Heart right ventricle (tissue), 16 donors: ENCODE measurements at regions not wholly inside any gene's neighbourhood (a gene's known extent, or its start where the extent isn't known, plus 50 kb on each side); places are given as distances from the start of the nearest gene placed in this dataset.

ENCODE experiments used
- ATAC-seq, 8 donors: fragments of 200-7000 bp; cut with Tn5 transposase; one replicate each; pipeline ENCODE4 v1.9.1; 2020; ENCODE audit warnings: mild to moderate bottlenecking in 8 of 8, moderate library complexity in 8 of 8, moderate number of reproducible peaks in 1 of 8
- DNase-seq, 2 donors: peaks; one replicate each; pipeline ENCODE4 v3.0.0-alpha.2; 2020
- H3K27ac ChIP-seq, 10 donors: fragments of 200-600 bp; sonication (generic) in 2 of 10; one replicate each; pipeline versions ENCODE4 v1.5.0 to v1.8.0; 2020 to 2022; ENCODE audit warnings: mild to moderate bottlenecking in 3 of 10
- H3K27me3 ChIP-seq, 7 donors: fragments of 200-600 bp; one replicate each; pipeline ENCODE4 v1.8.0; 2021 to 2022; ENCODE audit warnings: mild to moderate bottlenecking in 2 of 7
- H3K36me3 ChIP-seq, 9 donors: fragments of 200-600 bp; sonication (generic) in 1 of 9; one replicate each; pipeline versions ENCODE4 v1.5.0 to v1.8.0; 2020 to 2022; ENCODE audit warnings: mild to moderate bottlenecking in 2 of 9
- H3K4me1 ChIP-seq, 9 donors: fragments of 200-600 bp; sonication (generic) in 1 of 9; one replicate each; pipeline versions ENCODE4 v1.5.0 to v1.8.0; 2020 to 2022; ENCODE audit warnings: mild to moderate bottlenecking in 4 of 9
- H3K4me3 ChIP-seq, 10 donors: fragments of 200-600 bp; sonication (generic) in 2 of 10; one replicate each; pipeline versions ENCODE4 v1.5.0 to v1.8.0; 2020 to 2022; ENCODE audit warnings: mild to moderate bottlenecking in 7 of 10, moderate library complexity in 2 of 10
- H3K9me3 ChIP-seq, 11 donors: fragments of 200-600 bp in 10 of 11; sonication (generic) in 2 of 11; one replicate each; pipeline versions ENCODE4 v1.5.0 to v1.8.0; 2013 to 2022; ENCODE audit warnings: mild to moderate bottlenecking in 2 of 11, control low read depth in 1 of 11, moderate library complexity in 1 of 11
- WGBS, 2 donors: extraction: QIAGEN DNeasy Blood & Tissue Kit; methylation state at CpG; one replicate each; pipeline ENCODE4 v1.1.7; 2013; ENCODE audit warnings: inconsistent platforms in 1 of 2; 5-methylcytosine and 5-hydroxymethylcytosine counted together
- intact Hi-C, 10 donors: fragments of 100-400 bp; cut with DNase I; formaldehyde crosslinking; loops; one replicate each; pipeline versions ENCODE4 v1.11.1 to v1.14.2; 2022
- TF ChIP-seq, protein P1 (sequence below), 9 donors: fragments of 200-600 bp; sonication (generic) in 2 of 9; IDR thresholded peaks; one replicate each; pipeline versions ENCODE4 v1.5.0 to v1.8.0; 2021 to 2022; ENCODE audit warnings: antibody characterized with exemption in 9 of 9, mild to moderate bottlenecking in 5 of 9, moderate library complexity in 1 of 9
- donor health status: Arrhythmogenic right ventricular cardiomyopathy.
- donor health status: ischemic (EF 13 %, LVEDD 7.1; RV severe dilation, severe dysfunction).
- donor health status: healthy with polysubstance abuse.
- donor health status: DM: no; HTN: yes; CAD: no.
- donor health status: DM: no; HTN: no; CAD: no.
- donor health status: ischemic (EF 25% LVEDD 6.9; RV normal size, moderate dysfunction).
- donor health status: ischemic (EF 25% LVEDD 5.7; RV mildly dilated, moderate dysfunction).
- donor health status: healthy.
- donor health status: DM: yes; HTN: yes; CAD: no.
- donor health status: Ischemic cardiomyopathy.
- donor health status: ischemic (EF 35%, LVEDD 5.7; RV mildly dilated, moderate dysfunction).
- donor health status: nonischemic (EF 11% LVEDD 7.7; RV severe dilation, severe dysfunction).
- donor health status: DM: yes; HTN: yes; CAD: no.
- donor health status: PGD.
- donor health status: ischemic (EF 29% LVEDD 5.4; RV normal size, mild dysfunction).
- donor health status: nonischemic (EF 23%, LVEDD 6.1; RV moderate dilation, normal function).

DNA sequence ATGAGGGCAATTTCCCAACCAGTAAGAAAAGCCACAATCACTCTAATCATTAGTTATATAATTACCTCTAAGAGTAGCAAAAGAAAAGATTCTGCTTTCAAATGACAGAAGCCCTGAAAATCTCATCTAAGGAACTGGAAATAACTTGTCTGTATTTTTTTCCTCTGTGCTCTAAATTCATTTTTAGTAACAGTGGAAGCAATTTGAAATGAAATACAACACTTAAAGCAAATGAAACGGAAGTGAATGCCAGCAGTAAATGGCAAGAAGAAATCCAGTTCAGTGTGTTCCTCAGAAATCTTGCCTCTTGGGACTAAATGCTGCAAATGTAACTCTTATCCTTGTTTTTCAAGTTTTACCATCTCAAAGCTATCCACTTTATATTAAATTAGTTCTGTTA is 294.9 kb downstream of the TAF11L14 start:
- no peaks in the 10 kb centered on the region for H3K36me3 ChIP-seq
- 44 to 47% methylated on average over 1 of the region's 1 CpG for WGBS, 2 donors
- intact Hi-C loops = no loop called here
- TF ChIP-seq, protein P1, sequence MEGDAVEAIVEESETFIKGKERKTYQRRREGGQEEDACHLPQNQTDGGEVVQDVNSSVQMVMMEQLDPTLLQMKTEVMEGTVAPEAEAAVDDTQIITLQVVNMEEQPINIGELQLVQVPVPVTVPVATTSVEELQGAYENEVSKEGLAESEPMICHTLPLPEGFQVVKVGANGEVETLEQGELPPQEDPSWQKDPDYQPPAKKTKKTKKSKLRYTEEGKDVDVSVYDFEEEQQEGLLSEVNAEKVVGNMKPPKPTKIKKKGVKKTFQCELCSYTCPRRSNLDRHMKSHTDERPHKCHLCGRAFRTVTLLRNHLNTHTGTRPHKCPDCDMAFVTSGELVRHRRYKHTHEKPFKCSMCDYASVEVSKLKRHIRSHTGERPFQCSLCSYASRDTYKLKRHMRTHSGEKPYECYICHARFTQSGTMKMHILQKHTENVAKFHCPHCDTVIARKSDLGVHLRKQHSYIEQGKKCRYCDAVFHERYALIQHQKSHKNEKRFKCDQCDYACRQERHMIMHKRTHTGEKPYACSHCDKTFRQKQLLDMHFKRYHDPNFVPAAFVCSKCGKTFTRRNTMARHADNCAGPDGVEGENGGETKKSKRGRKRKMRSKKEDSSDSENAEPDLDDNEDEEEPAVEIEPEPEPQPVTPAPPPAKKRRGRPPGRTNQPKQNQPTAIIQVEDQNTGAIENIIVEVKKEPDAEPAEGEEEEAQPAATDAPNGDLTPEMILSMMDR (IDR thresholded peaks at IDR 0.05) = no peak
- DNase-seq = no peak
- ATAC-seq = no peak
- H3K4me3 ChIP-seq = no peak overlapping the region
- H3K27ac ChIP-seq = no peak overlapping the region
- peaks cover 0 to 31% (median 15%) of the 10 kb centered on the region in 11 donors for H3K9me3 ChIP-seq
- H3K27me3 ChIP-seq = no peaks in the 10 kb centered on the region
- H3K4me1 ChIP-seq = no peaks in the 10 kb centered on the region

DNA sequence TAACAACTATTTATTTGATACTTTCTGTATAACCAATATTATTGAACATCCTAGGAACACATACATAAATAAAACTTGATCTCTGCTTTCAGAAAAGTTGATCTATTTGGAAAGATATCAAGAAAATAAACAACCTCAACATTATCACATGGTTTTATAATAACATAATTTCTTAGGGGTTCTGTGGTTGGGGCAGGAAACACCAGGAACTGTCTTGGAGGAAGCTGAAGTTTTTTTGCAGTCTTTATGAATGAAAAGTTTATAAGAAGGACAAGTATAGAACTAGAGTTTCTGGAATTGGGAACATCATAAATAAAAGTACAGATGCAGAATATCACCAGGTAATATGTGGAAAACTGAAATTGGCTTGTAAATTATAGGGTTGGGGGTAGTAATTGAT is 296.1 kb downstream of the TAF11L14 start:
- Histone ChIP-seq H3K36me3 (no peaks in the 10 kb centered on the region), H3K4me1 (no peaks in the 10 kb centered on the region), H3K27me3 (no peaks in the 10 kb centered on the region), H3K9me3 (peaks cover 0 to 39% (median 17%) of the 10 kb centered on the region in 11 donors), H3K4me3 (no peak overlapping the region), H3K27ac (no peak overlapping the region)
- intact Hi-C loops = no loop called here
- TF ChIP-seq, protein P1 (IDR thresholded peaks at IDR 0.05) = no peak
- DNase-seq = no peak
- ATAC-seq = no peak

DNA sequence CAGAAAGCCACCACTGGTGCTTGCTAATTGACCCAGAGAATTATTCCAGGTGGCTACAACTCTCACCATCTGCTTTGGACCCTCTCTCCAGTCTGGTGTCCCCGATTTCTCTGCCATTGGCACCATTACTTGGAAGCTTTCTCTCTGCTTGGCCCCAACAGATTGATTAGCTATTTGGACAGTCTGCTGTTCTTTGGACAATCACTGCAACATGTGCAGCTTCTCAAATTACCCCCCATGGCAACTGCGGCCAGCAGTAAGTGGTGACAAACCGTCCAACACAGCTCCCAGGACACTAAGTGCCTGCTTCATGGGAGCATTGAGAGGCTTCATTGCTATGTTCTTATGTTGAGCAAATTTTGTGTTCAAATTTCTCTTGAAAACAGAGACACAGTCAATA is 309.8 kb downstream of the TAF11L14 start:
- no peak for ATAC-seq
- Histone ChIP-seq H3K4me3 (no peak overlapping the region), H3K4me1 (no peaks in the 10 kb centered on the region), H3K27ac (no peak overlapping the region), H3K27me3 (no peaks in the 10 kb centered on the region), H3K36me3 (no peaks in the 10 kb centered on the region), H3K9me3 (peaks cover 0 to 53% (median 4%) of the 10 kb centered on the region in 11 donors)
- 61 to 64% methylated on average over 3 of the region's 3 CpGs for WGBS, 2 donors
- intact Hi-C loops = no loop called here
- DNase-seq = no peak
- TF ChIP-seq, protein P1 (IDR thresholded peaks at IDR 0.05) = no peak

DNA sequence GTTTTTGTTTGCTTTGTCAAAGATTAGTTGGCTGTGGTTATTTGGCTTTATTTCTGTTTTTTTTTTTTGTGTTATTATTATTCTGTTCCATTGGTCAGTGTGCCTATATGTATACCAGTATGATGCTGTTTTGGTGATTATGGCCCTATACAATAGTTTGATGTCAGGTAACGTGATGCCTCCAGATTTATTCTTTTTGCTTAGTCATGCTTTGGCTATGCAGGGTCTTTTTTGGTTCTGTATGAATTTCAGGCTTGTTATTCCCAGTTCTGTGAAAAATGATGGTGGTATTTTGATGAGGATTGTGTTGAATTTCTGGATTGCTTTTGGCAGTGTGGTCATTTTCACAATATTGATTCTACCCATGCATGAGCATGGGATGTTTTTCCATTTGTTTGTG is 312.8 kb downstream of the TAF11L14 start:
- ATAC-seq (no peak), DNase-seq (no peak)
- 41 to 56% methylated on average over 1 of the region's 1 CpG for WGBS, 2 donors
- intact Hi-C loops = no loop called here
- Histone ChIP-seq H3K27me3 (no peaks in the 10 kb centered on the region), H3K4me1 (no peaks in the 10 kb centered on the region), H3K27ac (no peak overlapping the region), H3K4me3 (no peak overlapping the region), H3K36me3 (no peaks in the 10 kb centered on the region), H3K9me3 (peaks cover 0 to 77% (median 4%) of the 10 kb centered on the region in 11 donors)
- TF ChIP-seq, protein P1 (IDR thresholded peaks at IDR 0.05) = no peak
